Ishikawa (cell line): ENCODE measurements at regions not wholly inside any gene's neighbourhood (a gene's known extent, or its start where the extent isn't known, plus 50 kb on each side); places are given as distances from the start of the nearest gene placed in this dataset.

Source experiments
- CEBPB ChIP-seq: IDR thresholded peaks from 2 replicates; pipeline ENCODE4 v1.6.1; 2012
- CREB1 ChIP-seq: IDR thresholded peaks from 2 replicates; pipeline ENCODE4 v1.6.1; 2012; ENCODE audit warnings: low read depth
- EGR1 ChIP-seq: IDR thresholded peaks from 2 replicates; pipeline ENCODE4 v1.6.1; 2012
- EP300 ChIP-seq: IDR thresholded peaks from 2 replicates; pipeline ENCODE4 v1.6.1; 2012; ENCODE audit warnings: borderline replicate concordance
- FOXM1 ChIP-seq: IDR thresholded peaks from 2 replicates; pipeline ENCODE4 v1.6.1; 2012; ENCODE audit warnings: low read depth, borderline replicate concordance
- NFIC ChIP-seq: IDR thresholded peaks from 2 replicates; pipeline ENCODE4 v1.6.1; 2012
- RAD21 ChIP-seq: IDR thresholded peaks from 2 replicates; pipeline ENCODE4 v1.6.1; 2012; ENCODE audit warnings: low read depth
- REST ChIP-seq: IDR thresholded peaks from 2 replicates; pipeline ENCODE4 v1.6.1; 2012; ENCODE audit warnings: low read depth, mild to moderate bottlenecking
- TAF1 ChIP-seq: IDR thresholded peaks from 2 replicates; pipeline ENCODE4 v1.6.1; 2012; ENCODE audit warnings: low read depth, mild to moderate bottlenecking
- TCF12 ChIP-seq: IDR thresholded peaks from 2 replicates; pipeline ENCODE4 v1.6.1; 2012; ENCODE audit warnings: low read depth
- TEAD4 ChIP-seq: IDR thresholded peaks from 2 replicates; pipeline ENCODE4 v1.6.1; 2012
- USF1 ChIP-seq: IDR thresholded peaks from 2 replicates; pipeline ENCODE4 v1.6.1; 2012
- YY1 ChIP-seq: IDR thresholded peaks from 2 replicates; pipeline ENCODE4 v1.6.1; 2012; ENCODE audit warnings: low read depth
- TF ChIP-seq, protein P1 (sequence below): IDR thresholded peaks from 2 replicates; pipeline ENCODE4 v1.6.1; 2012

GRCh38 chr3:170766823-170767575, 103.0 kb downstream of the RPL22L1 start:
- TF ChIP-seq NFIC, result no peak
- TF ChIP-seq CEBPB, result no peak
- TF ChIP-seq EP300, result no peak
- no peak for TF ChIP-seq RAD21
- no peak for TF ChIP-seq YY1
- no peak for TF ChIP-seq REST
- TF ChIP-seq TCF12, result no peak
- TF ChIP-seq TAF1, result no peak
- no peak for TF ChIP-seq FOXM1
- TF ChIP-seq USF1, result no peak
- TF ChIP-seq, protein P1, sequence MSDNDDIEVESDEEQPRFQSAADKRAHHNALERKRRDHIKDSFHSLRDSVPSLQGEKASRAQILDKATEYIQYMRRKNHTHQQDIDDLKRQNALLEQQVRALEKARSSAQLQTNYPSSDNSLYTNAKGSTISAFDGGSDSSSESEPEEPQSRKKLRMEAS, result no peak
- no peak for TF ChIP-seq EGR1
- TF ChIP-seq TEAD4, result no peak
- no peak for TF ChIP-seq CREB1
